ENCODE measurements at regions not wholly inside any gene's neighbourhood (a gene's known extent, or its start where the extent isn't known, plus 50 kb on each side); places are given as distances from the start of the nearest gene placed in this dataset.

GRCh38 chr2:114027437-114027836 is 137.5 kb downstream of the ACTR3 start:
- TF ChIP-seq, protein P1, sequence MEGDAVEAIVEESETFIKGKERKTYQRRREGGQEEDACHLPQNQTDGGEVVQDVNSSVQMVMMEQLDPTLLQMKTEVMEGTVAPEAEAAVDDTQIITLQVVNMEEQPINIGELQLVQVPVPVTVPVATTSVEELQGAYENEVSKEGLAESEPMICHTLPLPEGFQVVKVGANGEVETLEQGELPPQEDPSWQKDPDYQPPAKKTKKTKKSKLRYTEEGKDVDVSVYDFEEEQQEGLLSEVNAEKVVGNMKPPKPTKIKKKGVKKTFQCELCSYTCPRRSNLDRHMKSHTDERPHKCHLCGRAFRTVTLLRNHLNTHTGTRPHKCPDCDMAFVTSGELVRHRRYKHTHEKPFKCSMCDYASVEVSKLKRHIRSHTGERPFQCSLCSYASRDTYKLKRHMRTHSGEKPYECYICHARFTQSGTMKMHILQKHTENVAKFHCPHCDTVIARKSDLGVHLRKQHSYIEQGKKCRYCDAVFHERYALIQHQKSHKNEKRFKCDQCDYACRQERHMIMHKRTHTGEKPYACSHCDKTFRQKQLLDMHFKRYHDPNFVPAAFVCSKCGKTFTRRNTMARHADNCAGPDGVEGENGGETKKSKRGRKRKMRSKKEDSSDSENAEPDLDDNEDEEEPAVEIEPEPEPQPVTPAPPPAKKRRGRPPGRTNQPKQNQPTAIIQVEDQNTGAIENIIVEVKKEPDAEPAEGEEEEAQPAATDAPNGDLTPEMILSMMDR (IDR thresholded peaks at IDR 0.05; ENCODE audit: low read depth, low read length), result no peak
- no peak for TF ChIP-seq MAX (IDR thresholded peaks at IDR 0.05; ENCODE audit: low read depth, low read length)

Measured in NB4 (cell line).